Esophagus muscularis mucosa (tissue), 3 donors: ENCODE measurements at regions not wholly inside any gene's neighbourhood (a gene's known extent, or its start where the extent isn't known, plus 50 kb on each side); places are given as distances from the start of the nearest gene placed in this dataset.

Experiments used
- POLR2A ChIP-seq: fragments of 450-650 bp; IDR thresholded peaks from one replicate; pipeline ENCODE4 v1.6.1; 2017; ENCODE audit warnings: antibody characterized with exemption, moderate library complexity, mild to moderate bottlenecking, low read depth
- TF ChIP-seq, protein P1 (sequence below), 3 experiments: fragments of 200-600 bp in 2 of 3; fragments of 450-650 bp in 1 of 3; sonication (generic) in 2 of 3; IDR thresholded peaks; one replicate each; pipeline ENCODE4 v1.5.1; 2017 to 2019; ENCODE audit warnings: antibody characterized with exemption in 3 of 3, mild to moderate bottlenecking in 2 of 3, moderate library complexity in 1 of 3

DNA sequence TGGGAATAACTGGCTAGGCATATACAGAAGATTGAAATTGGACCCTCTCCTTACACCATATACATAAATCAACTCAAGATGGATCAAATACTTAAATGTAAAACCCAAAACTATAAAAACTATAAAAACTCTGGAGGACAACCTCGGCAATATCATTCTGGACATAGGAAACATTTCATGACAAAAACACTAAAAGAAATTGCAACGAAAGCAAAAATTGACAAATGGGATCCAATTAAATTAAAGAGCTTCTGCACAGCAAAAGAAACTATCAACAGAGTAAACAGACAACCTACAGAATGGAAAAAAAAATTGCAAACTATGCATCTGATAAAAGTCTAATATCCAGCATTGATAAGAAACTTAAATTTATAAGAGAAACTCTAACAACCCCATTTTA lies 503.7 kb upstream of the C16orf82 start:
- TF ChIP-seq, protein P1, sequence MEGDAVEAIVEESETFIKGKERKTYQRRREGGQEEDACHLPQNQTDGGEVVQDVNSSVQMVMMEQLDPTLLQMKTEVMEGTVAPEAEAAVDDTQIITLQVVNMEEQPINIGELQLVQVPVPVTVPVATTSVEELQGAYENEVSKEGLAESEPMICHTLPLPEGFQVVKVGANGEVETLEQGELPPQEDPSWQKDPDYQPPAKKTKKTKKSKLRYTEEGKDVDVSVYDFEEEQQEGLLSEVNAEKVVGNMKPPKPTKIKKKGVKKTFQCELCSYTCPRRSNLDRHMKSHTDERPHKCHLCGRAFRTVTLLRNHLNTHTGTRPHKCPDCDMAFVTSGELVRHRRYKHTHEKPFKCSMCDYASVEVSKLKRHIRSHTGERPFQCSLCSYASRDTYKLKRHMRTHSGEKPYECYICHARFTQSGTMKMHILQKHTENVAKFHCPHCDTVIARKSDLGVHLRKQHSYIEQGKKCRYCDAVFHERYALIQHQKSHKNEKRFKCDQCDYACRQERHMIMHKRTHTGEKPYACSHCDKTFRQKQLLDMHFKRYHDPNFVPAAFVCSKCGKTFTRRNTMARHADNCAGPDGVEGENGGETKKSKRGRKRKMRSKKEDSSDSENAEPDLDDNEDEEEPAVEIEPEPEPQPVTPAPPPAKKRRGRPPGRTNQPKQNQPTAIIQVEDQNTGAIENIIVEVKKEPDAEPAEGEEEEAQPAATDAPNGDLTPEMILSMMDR (IDR thresholded peaks at IDR 0.05), result no peak
- TF ChIP-seq POLR2A, result no peak
